Breast epithelium (tissue), 4 donors: ENCODE measurements at regions not wholly inside any gene's neighbourhood (a gene's known extent, or its start where the extent isn't known, plus 50 kb on each side); places are given as distances from the start of the nearest gene placed in this dataset.
"Not testable (repeated sequence)": the region's sequence is repeated elsewhere in the genome, so short reads cannot be mapped to it uniquely, and the experiment has no call there.

ENCODE experiments used
- DNase-seq, 2 donors: peaks; one replicate each; pipeline ENCODE4 v3.0.0-alpha.2; 2019; ENCODE audit warnings: low spot score in 2 of 2
- H3K27ac ChIP-seq, 2 donors: fragments of 200-600 bp; sonication (generic) in 1 of 2; one replicate each; pipeline ENCODE4 v1.5.1; 2016 to 2019; ENCODE audit warnings: mild to moderate bottlenecking in 1 of 2
- H3K27me3 ChIP-seq, 2 donors: fragments of 200-600 bp; sonication (generic) in 1 of 2; one replicate each; pipeline versions ENCODE4 v1.5.1 to v1.6.0; 2017 to 2019; ENCODE audit warnings: control low read depth in 1 of 2, mild to moderate bottlenecking in 1 of 2
- H3K36me3 ChIP-seq: fragments of 200-600 bp; one replicate; pipeline ENCODE4 v1.5.1; 2019
- H3K4me1 ChIP-seq, 2 donors: fragments of 200-600 bp; sonication (generic); one replicate each; pipeline ENCODE4 v1.5.1; 2016 to 2019; ENCODE audit warnings: control low read depth in 1 of 2
- H3K4me3 ChIP-seq, 3 donors: fragments of 200-600 bp; sonication (generic); 1 replicate in 2 of 3; 2 replicates in 1 of 3; pipeline ENCODE4 v1.5.1; 2016 to 2019; ENCODE audit warnings: mild to moderate bottlenecking in 3 of 3, moderate library complexity in 2 of 3
- H3K9me3 ChIP-seq, 2 donors: fragments of 200-600 bp; sonication (generic) in 1 of 2; one replicate each; pipeline ENCODE4 v1.5.1; 2016 to 2019; ENCODE audit warnings: control low read depth in 1 of 2
- CTCF ChIP-seq, 3 donors: fragments of 450-650 bp; IDR thresholded peaks; one replicate each; pipeline ENCODE4 v1.5.1; 2016 to 2017; ENCODE audit warnings: antibody characterized with exemption in 3 of 3, mild to moderate bottlenecking in 3 of 3, moderate library complexity in 3 of 3
- POLR2A ChIP-seq: fragments of 450-650 bp; IDR thresholded peaks from one replicate; pipeline ENCODE4 v1.6.1; 2016; ENCODE audit warnings: antibody characterized with exemption, mild to moderate bottlenecking, moderate library complexity
- POLR2AphosphoS5 ChIP-seq, 3 donors: sonication (generic); formaldehyde crosslinking; IDR thresholded peaks; one replicate each; pipeline ENCODE4 v1.6.1; 2017; ENCODE audit warnings: antibody characterized with exemption in 3 of 3
- intact Hi-C: fragments of 100-400 bp; cut with DNase I; formaldehyde crosslinking; loops from one replicate; pipeline ENCODE4 v1.15.1; 2023; ENCODE audit warnings: low total_unique reads

- Histone ChIP-seq H3K36me3 (no peaks in the 10 kb centered on the region), H3K9me3 (peaks cover 6 to 8% of the 10 kb centered on the region in 2 donors), H3K4me1 (no peaks in the 10 kb centered on the region), H3K4me3 (no peak overlapping the region), H3K27ac (no peak overlapping the region), H3K27me3 (no peaks in the 10 kb centered on the region)
- no peak for DNase-seq
- TF ChIP-seq CTCF (IDR thresholded peaks at IDR 0.05), result no peak
- no peak for TF ChIP-seq POLR2AphosphoS5 (IDR thresholded peaks at IDR 0.05)
- TF ChIP-seq POLR2A, result no peak
- intact Hi-C loops, result no loop called here
Measured at GRCh38 chrX:536616-537015, 94.0 kb upstream of the SHOX start.

GRCh38 chrX:537151-537550 is 93.4 kb upstream of the SHOX start:
- Histone ChIP-seq H3K4me1 (no peaks in the 10 kb centered on the region), H3K9me3 (peaks cover 6 to 8% of the 10 kb centered on the region in 2 donors), H3K4me3 (no peak overlapping the region), H3K36me3 (no peaks in the 10 kb centered on the region), H3K27me3 (no peaks in the 10 kb centered on the region), H3K27ac (no peak overlapping the region)
- no peak for TF ChIP-seq POLR2A
- no peak for TF ChIP-seq CTCF (IDR thresholded peaks at IDR 0.05)
- TF ChIP-seq POLR2AphosphoS5 (IDR thresholded peaks at IDR 0.05), result no peak
- intact Hi-C loops, result no loop called here
- DNase-seq, result no peak

GRCh38 chrX:538311-538710 is 92.3 kb upstream of the SHOX start:
- Histone ChIP-seq H3K4me3 (no peak overlapping the region), H3K4me1 (no peaks in the 10 kb centered on the region), H3K27me3 (no peaks in the 10 kb centered on the region), H3K36me3 (no peaks in the 10 kb centered on the region), H3K9me3 (peaks cover 6 to 8% of the 10 kb centered on the region in 2 donors), H3K27ac (no peak overlapping the region)
- intact Hi-C loops, result no loop called here
- TF ChIP-seq POLR2AphosphoS5 (IDR thresholded peaks at IDR 0.05), result no peak
- no peak for TF ChIP-seq POLR2A
- no peak for TF ChIP-seq CTCF (IDR thresholded peaks at IDR 0.05)
- DNase-seq, result no peak

GRCh38 chrX:541006-541405 is 89.6 kb upstream of the SHOX start:
- H3K4me3 ChIP-seq, intact Hi-C loops, H3K9me3 ChIP-seq, H3K27ac ChIP-seq, H3K36me3 ChIP-seq, H3K4me1 ChIP-seq, H3K27me3 ChIP-seq, DNase-seq: not testable (repeated sequence)

GRCh38 chrX:542179-542578 is 88.4 kb upstream of the SHOX start:
- Histone ChIP-seq H3K27me3 (peaks cover 0 to 5% of the 10 kb centered on the region in 2 donors), H3K9me3 (peaks cover 0 to 3% of the 10 kb centered on the region in 2 donors), H3K4me3 (no peak overlapping the region), H3K36me3 (no peaks in the 10 kb centered on the region), H3K27ac (no peak overlapping the region), H3K4me1 (no peaks in the 10 kb centered on the region)
- DNase-seq, result no peak
- intact Hi-C loops, result no loop called here
- TF ChIP-seq POLR2A (no peak), POLR2AphosphoS5 (IDR thresholded peaks at IDR 0.05) (no peak), CTCF (IDR thresholded peaks at IDR 0.05) (no peak)

GRCh38 chrX:545452-545885 is 85.1 kb upstream of the SHOX start:
- no peaks in the 10 kb centered on the region for H3K36me3 ChIP-seq
- intact Hi-C loops, result no loop called here
- H3K9me3 ChIP-seq, result peaks cover 0 to 14% of the 10 kb centered on the region in 2 donors
- H3K4me1 ChIP-seq, result no peaks in the 10 kb centered on the region
- no peak overlapping the region for H3K4me3 ChIP-seq
- TF ChIP-seq CTCF (IDR thresholded peaks at IDR 0.05), result no peak
- no peak for TF ChIP-seq POLR2AphosphoS5 (IDR thresholded peaks at IDR 0.05)
- no peak for TF ChIP-seq POLR2A
- no peak for DNase-seq
- peaks cover 0 to 5% of the 10 kb centered on the region in 2 donors for H3K27me3 ChIP-seq
- H3K27ac ChIP-seq, result no peak overlapping the region
